GM19455 (cell line): ENCODE measurements at regions not wholly inside any gene's neighbourhood (a gene's known extent, or its start where the extent isn't known, plus 50 kb on each side); places are given as distances from the start of the nearest gene placed in this dataset.
"Not testable (repeated sequence)": the region's sequence is repeated elsewhere in the genome, so short reads cannot be mapped to it uniquely, and the experiment has no call there.

Experiments
- ATAC-seq: cut with Tn5 transposase; IDR thresholded peaks from one replicate; pipeline ENCODE4 v1.9.1; 2021; ENCODE audit not compliant: unreplicated experiment

DNA sequence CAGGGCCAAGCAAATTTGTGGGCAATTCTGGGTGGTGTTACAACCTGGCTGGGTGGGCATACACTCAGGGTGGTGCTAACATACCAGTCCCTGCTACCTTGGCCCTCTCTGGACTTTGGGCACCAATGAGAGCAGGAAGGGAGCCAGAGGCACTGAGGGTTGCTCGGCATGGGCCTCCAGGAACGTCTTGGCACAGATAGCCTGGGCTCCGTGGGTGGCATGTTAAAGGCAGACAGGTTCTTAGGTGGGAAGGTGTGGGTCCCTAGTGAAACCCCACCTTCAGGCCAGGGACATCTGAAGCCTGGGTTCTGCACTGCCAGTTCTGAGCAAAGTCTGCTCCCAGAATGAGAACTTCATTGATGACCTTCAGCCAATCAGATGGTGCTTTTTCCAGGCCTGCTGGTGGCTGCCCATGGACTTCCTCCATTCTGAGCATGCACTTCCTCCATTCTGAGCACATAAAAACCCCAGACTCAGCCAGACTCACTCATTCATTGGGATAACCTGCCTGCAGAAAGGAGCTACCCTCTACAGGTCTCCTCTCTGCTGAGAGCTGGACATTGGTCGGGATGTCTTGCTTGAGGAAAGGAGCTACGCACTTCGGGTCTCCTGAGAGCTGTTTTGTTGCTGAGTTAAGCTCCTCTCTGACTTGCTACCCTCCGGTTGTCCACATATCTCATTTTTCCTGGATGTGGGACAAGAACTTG lies 2567.1 kb downstream of the PCDH9 start:
- no peak for ATAC-seq

DNA sequence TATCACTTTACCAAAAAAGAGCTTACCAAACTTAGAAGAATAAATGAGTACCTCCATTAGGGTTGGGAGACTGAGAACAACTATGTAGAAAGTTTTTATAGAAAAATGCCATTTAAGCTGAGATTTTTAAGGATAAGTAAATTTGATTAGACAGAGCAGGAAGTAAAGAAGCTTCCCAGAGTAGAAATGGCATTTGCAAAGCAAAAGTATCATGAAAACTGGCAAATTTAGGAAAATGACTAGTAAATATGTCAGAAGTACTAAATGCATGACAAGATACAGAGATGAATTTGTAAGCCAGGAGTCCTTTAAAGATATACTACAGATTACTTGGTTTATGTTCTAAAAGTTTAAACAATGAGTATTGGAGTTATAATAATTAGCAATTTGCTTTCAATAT lies 2581.8 kb downstream of the PCDH9 start:
- no peak for ATAC-seq

DNA sequence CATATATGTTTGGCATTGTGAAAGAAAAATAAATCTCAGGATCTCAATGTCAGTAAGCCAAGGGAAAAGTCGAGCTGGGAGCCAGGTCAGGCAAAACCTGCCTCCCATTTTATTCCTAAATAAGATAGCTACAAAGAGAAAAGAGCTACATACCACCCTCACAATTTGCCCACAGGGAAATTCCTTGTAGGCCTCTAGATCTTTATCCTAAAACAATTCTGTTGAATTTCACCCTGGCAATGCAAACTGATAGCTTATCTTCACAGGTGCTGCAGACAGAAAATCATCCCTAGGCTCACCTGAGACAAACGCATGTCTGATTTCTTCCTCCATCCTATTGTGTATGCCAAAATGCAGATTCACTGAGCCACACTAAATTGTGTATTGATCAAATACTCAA lies 2587.1 kb downstream of the PCDH9 start:
- ATAC-seq = no peak

DNA sequence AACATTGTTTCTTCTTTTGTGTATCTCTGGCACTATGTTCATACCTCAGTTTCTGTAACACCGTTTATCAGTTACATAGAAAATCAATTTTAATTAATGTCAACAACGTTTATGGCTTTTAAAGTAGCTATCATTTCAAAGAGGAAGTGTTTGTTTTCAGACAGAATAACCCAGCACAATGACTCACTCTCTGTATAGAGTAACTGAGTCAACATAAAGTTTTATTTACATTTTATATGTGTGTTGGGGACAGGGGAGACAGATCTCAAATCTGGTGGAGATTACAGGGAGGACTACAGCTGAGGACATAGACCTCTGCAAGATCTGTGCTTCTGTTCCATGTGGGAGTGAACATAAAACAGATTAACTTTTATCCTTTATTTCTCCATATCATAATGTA lies 2590.1 kb downstream of the PCDH9 start:
- ATAC-seq = no peak

DNA sequence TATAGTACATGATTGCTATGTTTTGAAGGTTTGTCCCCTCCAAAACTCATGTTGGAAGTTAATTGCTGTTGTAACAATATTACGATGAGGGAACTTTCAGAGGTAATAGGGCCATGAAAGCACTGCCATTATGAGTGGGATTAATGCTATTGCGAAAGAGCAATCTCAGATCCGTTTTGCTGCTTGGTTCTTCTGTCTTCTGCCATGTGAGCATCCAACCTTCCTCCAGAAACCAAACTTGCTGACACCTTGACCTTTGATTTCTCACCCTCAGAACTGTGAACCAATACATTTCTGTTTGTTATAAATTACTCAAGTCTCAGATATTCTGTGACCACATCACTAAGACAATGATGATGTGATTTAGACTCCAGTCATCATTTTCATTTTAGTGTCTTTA lies 2590.9 kb downstream of the PCDH9 start:
- ATAC-seq = no peak

DNA sequence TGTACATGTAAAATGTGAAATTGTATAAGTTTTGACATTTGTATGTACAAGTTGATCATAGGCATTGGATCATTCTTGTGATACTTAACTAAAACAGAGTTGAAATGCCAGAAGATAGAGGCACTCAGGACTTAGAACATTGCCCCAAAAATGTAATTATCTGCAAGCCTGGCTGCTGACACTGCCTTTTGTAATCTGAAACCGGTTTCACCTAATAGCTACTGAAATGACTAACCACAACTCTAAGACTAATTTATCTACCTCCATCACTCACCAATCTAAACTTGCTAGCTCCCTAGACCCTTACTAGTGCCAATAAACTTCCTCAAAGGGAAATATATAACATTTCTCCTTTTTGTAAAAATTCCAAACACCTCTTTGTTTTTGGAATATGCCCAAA lies 2596.2 kb downstream of the PCDH9 start:
- no peak for ATAC-seq

DNA sequence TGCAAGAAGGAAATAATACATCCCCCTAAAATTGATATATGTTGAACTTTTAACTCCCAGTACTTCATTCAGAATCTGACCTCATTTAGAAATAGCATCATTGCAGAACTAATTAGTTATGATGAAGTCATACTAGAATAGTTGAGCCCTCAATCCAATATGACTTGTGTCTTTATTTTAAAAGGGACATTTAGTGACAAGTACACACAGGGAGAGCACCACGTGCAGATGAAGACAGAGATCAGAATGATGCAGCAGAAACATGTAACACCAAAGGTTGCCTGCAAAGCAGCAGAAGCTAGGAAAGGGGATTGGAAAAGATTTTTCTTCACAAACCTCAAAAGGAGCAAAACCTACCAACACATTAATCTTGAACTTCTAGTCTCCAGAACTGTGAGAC lies 2602.5 kb downstream of the PCDH9 start:
- no peak for ATAC-seq

DNA sequence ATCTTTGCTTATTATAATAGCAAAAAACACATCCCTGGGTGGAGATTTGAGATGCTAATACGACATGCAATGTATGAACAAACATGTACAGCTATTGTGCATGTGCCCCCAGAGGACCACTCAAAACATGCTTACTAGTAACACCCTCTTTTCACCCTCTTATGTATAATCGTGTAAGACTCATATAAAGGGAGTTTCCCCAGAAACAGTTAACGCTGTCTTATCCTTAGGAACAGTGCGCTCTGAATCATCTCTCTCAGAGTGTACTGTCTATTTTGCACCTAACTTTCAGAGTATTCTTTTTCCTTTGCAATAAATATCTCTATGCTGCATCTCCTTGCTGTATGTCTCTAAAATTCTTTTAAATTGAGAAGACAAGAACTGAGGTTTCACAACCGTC lies 2604.0 kb downstream of the PCDH9 start:
- no peak for ATAC-seq

DNA sequence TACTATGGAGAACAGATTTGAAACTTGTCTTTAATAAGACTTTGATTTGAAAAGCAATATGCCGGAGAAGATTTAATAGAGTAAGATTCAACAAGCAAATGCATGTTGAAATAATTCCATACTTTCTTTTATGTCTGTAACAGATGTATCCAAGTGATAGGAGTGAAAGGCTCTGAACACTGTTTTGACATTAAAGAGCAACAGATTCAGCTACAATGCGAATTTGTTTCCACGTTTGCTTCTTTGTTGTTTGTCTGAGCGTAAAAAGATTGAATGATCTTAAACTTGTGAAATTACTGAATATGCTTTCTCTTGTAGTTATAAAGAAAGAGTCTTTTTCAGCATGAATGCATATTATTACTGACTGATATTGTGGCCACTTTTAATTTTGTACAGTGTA lies 2612.9 kb downstream of the PCDH9 start:
- ATAC-seq = no peak

DNA sequence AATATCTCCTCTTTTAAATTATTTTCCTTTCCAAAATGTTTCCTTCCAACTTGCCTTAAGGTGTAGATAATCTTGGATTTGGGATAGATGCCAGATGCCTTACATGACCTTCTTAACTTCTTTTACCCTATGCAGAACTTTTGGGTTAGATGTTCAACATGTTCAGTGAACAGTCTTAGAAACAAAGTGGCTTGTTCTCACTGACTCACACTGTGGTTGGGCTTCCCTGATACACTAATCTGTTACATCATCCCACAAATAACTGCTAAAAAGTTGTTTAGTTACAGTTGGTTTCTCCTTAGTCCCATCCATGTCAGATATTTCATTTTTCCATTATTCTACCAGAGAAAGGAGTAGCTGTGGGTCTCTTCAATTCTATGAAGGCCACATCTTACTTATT lies 2638.2 kb downstream of the PCDH9 start:
- no peak for ATAC-seq

DNA sequence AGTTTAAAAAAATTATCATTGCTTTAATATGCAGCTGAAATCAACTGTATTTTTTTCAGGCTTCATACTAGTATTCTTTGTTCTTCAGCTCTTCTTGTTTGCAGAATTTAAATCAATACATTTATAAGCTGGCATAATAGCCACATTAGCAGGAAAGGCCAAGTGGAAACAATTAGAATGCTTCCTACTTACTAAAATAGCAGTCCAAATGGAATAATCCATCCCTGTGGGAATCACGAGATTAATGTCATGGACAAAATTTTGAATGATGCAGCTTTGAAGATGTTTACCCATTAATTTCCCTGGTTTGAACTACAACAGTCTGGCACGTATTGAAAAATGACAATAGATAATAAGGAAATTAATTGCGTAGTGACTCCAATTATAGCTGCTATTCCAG lies 2650.8 kb downstream of the PCDH9 start:
- no peak for ATAC-seq

DNA sequence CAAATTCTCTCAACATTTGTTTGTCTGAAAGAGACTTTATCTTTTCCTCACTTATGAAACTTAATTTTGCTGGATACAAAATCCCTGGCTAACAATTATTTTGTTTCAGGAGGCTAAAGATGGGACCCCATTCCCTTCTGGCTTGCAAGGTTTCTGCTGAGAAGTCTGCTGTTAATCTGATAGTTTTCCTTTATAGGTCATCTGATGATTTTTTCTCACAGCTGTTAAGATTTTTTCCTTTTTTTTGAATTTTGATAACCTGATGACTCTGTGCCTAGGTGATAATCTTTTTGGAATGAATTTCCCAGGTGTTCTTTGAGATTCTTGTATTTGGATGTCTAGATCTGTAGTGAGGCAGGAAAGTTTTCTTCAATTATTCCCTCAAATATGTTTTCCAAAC lies 2661.4 kb downstream of the PCDH9 start:
- ATAC-seq = no peak

DNA sequence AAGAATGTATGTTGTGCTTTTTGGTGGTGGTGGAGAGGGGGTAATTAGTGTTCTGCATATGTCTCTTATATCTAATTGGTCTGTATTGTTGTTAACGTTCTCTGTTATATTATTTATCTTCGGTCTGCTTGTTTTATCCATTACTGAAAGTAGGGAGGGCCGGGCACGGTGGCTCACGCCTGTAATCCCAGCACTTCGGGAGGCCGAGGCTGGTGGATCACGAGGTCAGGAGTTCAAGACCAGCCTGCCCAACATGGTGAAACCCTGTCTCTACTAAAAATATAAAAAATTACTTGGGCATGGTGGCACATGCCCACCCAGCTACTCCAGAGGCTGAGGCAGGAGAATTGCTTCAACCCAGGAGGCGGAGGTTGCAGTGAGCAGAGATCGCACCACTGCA lies 2672.1 kb downstream of the PCDH9 start:
- not testable (repeated sequence) for ATAC-seq

DNA sequence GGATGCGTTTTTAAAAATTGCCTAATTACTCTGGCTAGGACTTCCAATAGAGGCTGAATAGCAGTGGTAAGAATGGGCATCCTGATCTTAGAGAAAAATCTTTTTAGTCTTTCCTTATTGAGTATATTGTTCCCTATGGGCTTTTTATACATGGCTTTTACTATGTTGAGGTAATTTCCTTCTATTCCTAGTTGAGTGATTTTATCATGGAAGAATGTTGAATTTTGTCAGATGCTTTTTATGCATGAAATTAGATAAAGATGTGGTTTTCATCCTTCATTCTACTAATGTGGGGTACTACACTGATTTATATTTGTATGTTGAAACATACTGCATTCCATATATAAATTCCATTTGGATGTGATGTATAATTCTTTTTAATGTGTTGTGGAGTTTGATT lies 2673.8 kb downstream of the PCDH9 start:
- ATAC-seq = no peak

DNA sequence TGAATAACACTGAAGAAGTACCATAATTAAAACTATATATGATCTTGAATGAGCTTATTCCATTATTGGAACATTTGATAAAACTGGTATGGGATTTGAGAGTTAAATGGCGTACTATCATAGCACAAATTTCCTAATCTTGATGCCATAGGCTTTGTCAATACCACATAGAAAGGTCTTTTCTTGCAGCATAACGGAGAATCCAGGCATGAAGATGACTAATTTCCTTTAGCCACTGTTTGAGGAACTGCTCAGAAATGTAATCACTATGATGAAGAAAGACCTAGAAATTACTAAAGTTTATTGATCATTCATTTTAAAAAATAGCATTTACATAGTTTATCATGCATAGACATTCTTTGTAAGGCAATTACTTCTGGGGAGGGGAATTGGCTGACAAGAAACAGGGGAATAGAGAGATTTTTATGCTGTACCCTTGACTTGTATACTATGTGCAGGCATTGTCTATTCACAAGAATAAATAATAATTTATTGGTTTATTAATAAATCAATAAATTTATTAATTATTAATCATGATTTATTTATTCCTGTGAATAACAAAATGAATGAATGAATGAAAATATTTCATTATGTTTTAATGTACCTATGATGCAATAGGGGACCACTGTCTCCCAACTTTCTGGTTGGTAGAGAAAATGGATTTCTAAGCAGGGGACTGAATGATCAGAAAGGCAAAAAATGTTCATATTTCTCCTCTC lies 2676.6 kb downstream of the PCDH9 start:
- ATAC-seq = no peak

DNA sequence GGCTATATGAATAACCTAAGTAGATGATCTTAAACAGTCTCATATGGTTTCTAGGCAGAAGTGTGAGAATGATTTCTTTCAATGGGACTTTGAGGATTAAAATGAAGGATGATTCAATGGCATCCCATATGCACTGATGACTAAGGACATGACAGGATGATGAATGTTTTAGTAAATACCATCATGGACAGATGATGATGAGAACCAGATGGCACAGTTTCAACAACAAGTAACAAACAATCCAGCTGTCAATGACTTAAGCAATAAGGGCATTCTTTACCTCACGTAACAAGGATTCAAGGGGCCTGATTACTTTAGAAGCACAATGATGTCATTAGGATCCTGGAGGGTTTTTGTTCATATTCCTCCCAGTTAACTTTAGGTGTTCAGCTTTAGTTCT lies 2678.4 kb downstream of the PCDH9 start:
- no peak for ATAC-seq

DNA sequence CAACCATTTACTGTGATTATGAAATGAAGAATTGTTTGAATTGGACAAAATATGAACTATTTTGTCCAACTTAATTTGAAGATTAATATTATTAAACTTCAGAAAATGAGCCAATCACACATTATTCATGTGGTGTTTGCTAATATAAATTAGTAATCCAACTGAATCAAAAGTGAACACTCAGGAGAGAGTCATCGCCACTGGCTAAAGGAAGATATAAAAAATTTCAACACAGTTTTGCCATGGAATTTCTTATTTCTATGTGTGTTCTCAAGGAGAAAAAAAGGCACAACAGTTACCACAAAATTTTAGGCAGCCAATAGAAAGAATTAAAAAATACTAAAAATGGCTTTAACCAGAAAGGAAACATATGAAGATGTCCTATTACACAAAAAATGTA lies 2683.8 kb downstream of the PCDH9 start:
- ATAC-seq = no peak

DNA sequence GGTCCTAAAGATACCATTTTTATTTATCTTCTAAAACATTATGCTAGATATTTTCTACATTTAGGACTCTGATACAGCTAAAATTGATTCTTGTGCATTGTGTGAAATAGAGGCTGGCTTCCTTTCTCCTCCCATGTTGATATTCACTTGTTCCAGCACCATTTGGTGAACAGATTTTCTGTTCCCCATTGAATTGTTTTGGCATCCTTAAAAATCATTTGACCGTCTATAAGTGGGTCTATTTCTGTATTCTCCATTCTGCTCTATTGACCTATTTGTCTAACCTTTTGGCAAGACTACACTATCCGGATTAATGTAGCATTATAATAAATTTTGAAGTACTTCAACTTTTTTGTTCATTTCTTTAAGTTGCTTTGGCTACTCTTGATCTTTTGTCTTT lies 2689.2 kb downstream of the PCDH9 start:
- ATAC-seq = no peak

DNA sequence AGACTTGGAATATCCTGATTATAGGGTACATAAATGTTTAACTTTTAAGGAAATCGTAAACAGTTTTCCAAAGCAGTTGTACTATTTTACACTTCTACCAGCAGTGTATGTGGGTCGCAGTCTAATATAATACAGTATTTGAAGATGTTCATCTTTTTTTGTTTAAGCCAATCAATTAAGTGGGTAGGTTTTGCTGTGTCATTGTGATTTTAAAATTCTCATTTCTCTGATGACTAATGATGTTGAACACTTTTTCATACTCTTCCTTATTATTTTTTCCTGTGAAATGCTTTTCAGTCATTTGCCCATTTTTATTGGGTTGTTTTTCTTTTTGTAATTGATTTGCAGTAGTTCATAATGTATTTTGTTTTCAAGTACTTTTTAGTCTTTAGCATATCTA lies 2689.7 kb downstream of the PCDH9 start:
- ATAC-seq = no peak

DNA sequence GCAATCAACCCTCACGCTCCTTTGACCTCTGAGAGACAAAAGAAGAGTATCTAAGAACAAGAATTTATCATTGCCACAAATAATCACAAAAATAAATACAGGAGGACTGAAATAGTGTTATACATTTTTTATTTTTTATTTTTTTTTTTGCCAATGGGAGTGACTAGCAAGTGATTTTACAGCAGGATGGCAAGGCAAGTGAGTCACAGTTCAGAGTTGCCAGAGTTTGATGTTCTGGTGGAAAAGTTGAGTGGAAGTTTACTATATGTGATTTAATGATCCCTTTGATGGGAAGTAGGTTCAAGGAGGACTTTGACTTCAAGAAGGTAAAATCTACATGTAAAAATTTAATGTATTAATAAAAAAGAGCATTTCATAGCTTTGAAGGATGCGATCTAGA lies 2691.4 kb downstream of the PCDH9 start:
- no peak for ATAC-seq

DNA sequence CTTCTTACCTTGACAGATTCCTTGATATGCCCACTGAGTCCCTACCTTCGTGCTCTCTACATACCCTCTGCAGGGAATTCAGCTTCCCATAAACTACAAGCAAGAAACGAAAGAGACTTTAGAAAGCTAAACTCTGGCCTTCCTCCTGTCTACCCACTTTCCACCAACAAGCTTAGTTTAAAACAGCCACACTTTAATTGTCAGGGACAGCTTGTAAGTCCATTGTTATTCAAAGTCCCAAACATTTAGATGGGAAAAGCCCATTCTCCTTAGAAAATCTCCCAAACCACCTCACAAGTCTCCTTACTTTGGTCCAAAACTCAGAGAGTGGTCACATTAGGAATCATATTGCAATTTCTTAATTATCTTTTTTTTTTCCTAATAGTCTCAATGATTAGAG lies 2695.8 kb downstream of the PCDH9 start:
- ATAC-seq = no peak

DNA sequence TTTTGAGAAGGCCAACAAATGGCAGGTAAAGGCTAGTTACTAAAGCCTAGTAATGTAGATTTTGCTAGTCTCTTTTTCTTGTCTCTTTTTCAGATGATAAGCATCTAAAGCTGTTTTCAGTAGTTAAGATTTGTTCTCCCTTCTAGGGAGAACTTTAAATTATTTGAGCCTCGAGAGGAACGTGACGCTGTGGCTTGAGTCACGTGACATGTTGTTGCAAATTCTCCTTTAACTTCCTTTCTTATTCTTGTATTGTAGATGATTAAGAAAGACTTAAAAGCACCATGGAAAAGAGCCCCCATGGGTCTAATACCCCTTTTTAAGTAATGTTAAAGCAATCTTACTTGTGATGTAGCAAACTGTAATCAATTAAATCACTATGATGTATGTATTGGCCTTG lies 2698.7 kb downstream of the PCDH9 start:
- no peak for ATAC-seq
